B cell (primary cell): ENCODE measurements at regions not wholly inside any gene's neighbourhood (a gene's known extent, or its start where the extent isn't known, plus 50 kb on each side); places are given as distances from the start of the nearest gene placed in this dataset.
"Not testable (repeated sequence)": the region's sequence is repeated elsewhere in the genome, so short reads cannot be mapped to it uniquely, and the experiment has no call there.

Experiments used
- ATAC-seq: fragments of 200-7000 bp; cut with Tn5 transposase; one replicate; pipeline ENCODE4 v1.10.0; 2021; ENCODE audit warnings: low read depth, mild to moderate bottlenecking, moderate number of reproducible peaks, moderate library complexity
- CTCF ChIA-PET: fragments of 350-600 bp; sonication (Branson Sonifier 250); formaldehyde crosslinking; loops from one replicate; lab custom pipeline; 2021; ENCODE audit warnings: antibody characterized with exemption, inconsistent platforms; lab: Charles Lee
- POLR2A ChIA-PET: fragments of 350-600 bp; sonication (Branson Sonifier 250); formaldehyde crosslinking; loops from one replicate; lab custom pipeline; 2021; ENCODE audit warnings: antibody characterized with exemption; lab: Charles Lee
- DNase-seq: peaks from one replicate; pipeline ENCODE4 v3.0.0; 2013
- H2AFZ ChIP-seq: 2 replicates; pipeline ENCODE4 v1.6.1; 2012; ENCODE audit warnings: mild to moderate bottlenecking, low read depth, low read length; ENCODE audit not compliant: insufficient read depth, poor library complexity, severe bottlenecking
- H3K27ac ChIP-seq, 2 donors: 1 replicate in 1 of 2; 2 replicates in 1 of 2; pipeline ENCODE4 v1.5.1; 2012 to 2013; ENCODE audit warnings: low read length in 2 of 2, mild to moderate bottlenecking in 2 of 2, moderate library complexity in 1 of 2
- H3K27me3 ChIP-seq, 4 experiments: fragments of 200-600 bp in 1 of 4; sonication (generic) in 1 of 4; replicated peaks in 1 of 4; 1 replicate in 2 of 4; 2 replicates in 2 of 4; pipeline versions ENCODE4 v1.6.1 to v1.7.0; 2013 to 2016; ENCODE audit warnings: low read length in 3 of 4, mild to moderate bottlenecking in 2 of 4, mixed read lengths in 1 of 4, moderate library complexity in 1 of 4; ENCODE audit not compliant: insufficient read depth in 4 of 4, control insufficient read depth in 3 of 4; ENCODE audit errors: control extremely low read depth in 1 of 4
- H3K36me3 ChIP-seq, 2 experiments: replicated peaks in 1 of 2; 1 replicate in 1 of 2; 2 replicates in 1 of 2; pipeline versions ENCODE4 v1.6.1 to v1.7.1; 2013; ENCODE audit warnings: low read length in 1 of 2; ENCODE audit not compliant: insufficient read depth in 2 of 2, control insufficient read depth in 1 of 2; ENCODE audit errors: control extremely low read depth in 1 of 2, extremely low read depth in 1 of 2
- H3K4me1 ChIP-seq, 2 donors: fragments of 200-600 bp in 1 of 2; sonication (generic) in 1 of 2; 1 replicate in 1 of 2; 2 replicates in 1 of 2; pipeline versions ENCODE4 v1.5.1 to v1.6.1; 2013 to 2017; ENCODE audit warnings: low read length in 2 of 2; ENCODE audit not compliant: control insufficient read depth in 2 of 2, insufficient read depth in 2 of 2
- H3K4me2 ChIP-seq: replicated peaks from 2 replicates; pipeline ENCODE3; 2012; ENCODE audit warnings: mild to moderate bottlenecking, low read depth, low read length; ENCODE audit not compliant: poor library complexity, severe bottlenecking
- H3K4me3 ChIP-seq, 5 experiments: fragments of 200-600 bp in 1 of 5; sonication (generic) in 1 of 5; 1 replicate in 3 of 5; 2 replicates in 2 of 5; pipeline versions ENCODE4 v1.5.1 to v1.7.0; 2011 to 2016; ENCODE audit warnings: low read length in 4 of 5, mild to moderate bottlenecking in 4 of 5, low read depth in 2 of 5, control low read depth in 1 of 5, moderate library complexity in 1 of 5; ENCODE audit not compliant: insufficient read depth in 1 of 5; ENCODE audit errors: control extremely low read depth in 1 of 5, extremely low read depth in 1 of 5
- H3K79me2 ChIP-seq: fragments of 200-600 bp; sonication (generic); one replicate; pipeline ENCODE4 v1.6.0; 2016; ENCODE audit warnings: low read length; ENCODE audit not compliant: control insufficient read depth, insufficient read depth
- H3K9ac ChIP-seq: fragments of 200-600 bp; sonication (generic); 2 replicates; pipeline ENCODE4 v1.6.1; 2017; ENCODE audit warnings: mild to moderate bottlenecking, low read length, moderate library complexity
- H3K9me3 ChIP-seq, 3 donors: one replicate each; pipeline versions ENCODE4 v1.6.1 to v1.7.1; 2013; ENCODE audit warnings: low read length in 2 of 3; ENCODE audit not compliant: control insufficient read depth in 2 of 3, insufficient read depth in 1 of 3; ENCODE audit errors: control extremely low read depth in 1 of 3
- H4K20me1 ChIP-seq: 2 replicates; pipeline ENCODE4 v1.6.0; 2012; ENCODE audit warnings: mild to moderate bottlenecking, low read length; ENCODE audit not compliant: insufficient read depth, control insufficient read depth, poor library complexity, severe bottlenecking
- H3K27ac Mint-ChIP-seq: one replicate; pipeline ENCODE4 v1.8.0; 2021; ENCODE audit warnings: mixed read lengths
- H3K27me3 Mint-ChIP-seq: one replicate; pipeline ENCODE4 v1.8.0; 2021; ENCODE audit warnings: mixed read lengths
- H3K4me1 Mint-ChIP-seq: one replicate; pipeline ENCODE4 v1.8.0; 2021; ENCODE audit warnings: mixed read lengths
- H3K4me3 Mint-ChIP-seq: one replicate; pipeline ENCODE4 v1.8.0; 2021; ENCODE audit warnings: mixed read lengths
- H3K9me3 Mint-ChIP-seq: one replicate; pipeline ENCODE4 v1.8.0; 2022; ENCODE audit warnings: mixed read lengths; ENCODE audit not compliant: insufficient read depth
- EZH2 ChIP-seq: IDR thresholded peaks from 2 replicates; pipeline ENCODE4 v1.6.1; 2012; ENCODE audit warnings: borderline replicate concordance, low read depth, mild to moderate bottlenecking, moderate library complexity, low read length; ENCODE audit not compliant: insufficient read depth, poor library complexity, severe bottlenecking
- WGBS: methylation state at CpG from one replicate; pipeline ENCODE4 v1.1.5; 2013; ENCODE audit warnings: missing lambda C conversion rate; ENCODE audit not compliant: insufficient coverage; 5-methylcytosine and 5-hydroxymethylcytosine counted together
- intact Hi-C: fragments of 100-400 bp; cut with micrococcal nuclease; formaldehyde crosslinking; loops from one replicate; pipeline ENCODE4 v1.10.0; 2022
- TF ChIP-seq, protein P1 (sequence below): fragments of 200-600 bp; IDR thresholded peaks from one replicate; pipeline ENCODE4 v1.8.0; 2022; ENCODE audit warnings: antibody characterized with exemption, mild to moderate bottlenecking

DNA sequence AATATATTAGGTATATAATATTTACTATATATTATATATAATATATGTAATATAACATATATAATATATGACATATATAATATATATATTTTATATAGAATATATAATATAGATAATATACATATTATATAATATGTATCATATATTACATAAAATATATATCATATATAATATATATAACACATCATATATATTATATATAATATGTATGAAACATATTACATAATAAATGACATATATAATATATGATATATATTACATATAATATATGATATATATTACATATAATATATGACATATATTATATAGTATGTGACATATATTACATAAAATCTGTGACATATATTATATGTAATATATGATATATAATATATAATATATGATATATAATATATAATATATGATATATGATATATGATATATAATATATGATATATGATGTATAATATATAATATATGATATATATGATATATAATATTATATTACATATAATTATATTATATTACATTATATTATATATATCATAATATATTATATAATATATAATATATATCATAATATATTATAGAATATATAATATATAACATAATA, 119.5 kb upstream of the RIMBP3 start:
- peaks cover 2% of the 10 kb centered on the region for H3K9me3 Mint-ChIP-seq
- ChIA-PET CTCF (no interaction called here), POLR2A (no interaction called here)
- Histone ChIP-seq H4K20me1 (no peaks in the 10 kb centered on the region), H3K9ac (no peak overlapping the region), H3K79me2 (no peaks in the 10 kb centered on the region), H3K4me3 (no peak overlapping the region), H3K4me1 (no peaks in the 10 kb centered on the region), H3K4me2 (no peak overlapping the region), H3K27ac (no peak overlapping the region), H3K27me3 (no peaks in the 10 kb centered on the region), H3K9me3 (no peaks in the 10 kb centered on the region), H3K36me3 (no peaks in the 10 kb centered on the region), H2AFZ (no peak overlapping the region)
- no peak for TF ChIP-seq EZH2
- TF ChIP-seq, protein P1, sequence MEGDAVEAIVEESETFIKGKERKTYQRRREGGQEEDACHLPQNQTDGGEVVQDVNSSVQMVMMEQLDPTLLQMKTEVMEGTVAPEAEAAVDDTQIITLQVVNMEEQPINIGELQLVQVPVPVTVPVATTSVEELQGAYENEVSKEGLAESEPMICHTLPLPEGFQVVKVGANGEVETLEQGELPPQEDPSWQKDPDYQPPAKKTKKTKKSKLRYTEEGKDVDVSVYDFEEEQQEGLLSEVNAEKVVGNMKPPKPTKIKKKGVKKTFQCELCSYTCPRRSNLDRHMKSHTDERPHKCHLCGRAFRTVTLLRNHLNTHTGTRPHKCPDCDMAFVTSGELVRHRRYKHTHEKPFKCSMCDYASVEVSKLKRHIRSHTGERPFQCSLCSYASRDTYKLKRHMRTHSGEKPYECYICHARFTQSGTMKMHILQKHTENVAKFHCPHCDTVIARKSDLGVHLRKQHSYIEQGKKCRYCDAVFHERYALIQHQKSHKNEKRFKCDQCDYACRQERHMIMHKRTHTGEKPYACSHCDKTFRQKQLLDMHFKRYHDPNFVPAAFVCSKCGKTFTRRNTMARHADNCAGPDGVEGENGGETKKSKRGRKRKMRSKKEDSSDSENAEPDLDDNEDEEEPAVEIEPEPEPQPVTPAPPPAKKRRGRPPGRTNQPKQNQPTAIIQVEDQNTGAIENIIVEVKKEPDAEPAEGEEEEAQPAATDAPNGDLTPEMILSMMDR, result no peak
- DNase-seq (no peak), ATAC-seq (no peak)
- no peak overlapping the region for H3K27ac Mint-ChIP-seq
- no peaks in the 10 kb centered on the region for H3K4me1 Mint-ChIP-seq
- no peaks in the 10 kb centered on the region for H3K27me3 Mint-ChIP-seq
- H3K4me3 Mint-ChIP-seq, result no peak overlapping the region
- intact Hi-C loops, result no loop called here

DNA sequence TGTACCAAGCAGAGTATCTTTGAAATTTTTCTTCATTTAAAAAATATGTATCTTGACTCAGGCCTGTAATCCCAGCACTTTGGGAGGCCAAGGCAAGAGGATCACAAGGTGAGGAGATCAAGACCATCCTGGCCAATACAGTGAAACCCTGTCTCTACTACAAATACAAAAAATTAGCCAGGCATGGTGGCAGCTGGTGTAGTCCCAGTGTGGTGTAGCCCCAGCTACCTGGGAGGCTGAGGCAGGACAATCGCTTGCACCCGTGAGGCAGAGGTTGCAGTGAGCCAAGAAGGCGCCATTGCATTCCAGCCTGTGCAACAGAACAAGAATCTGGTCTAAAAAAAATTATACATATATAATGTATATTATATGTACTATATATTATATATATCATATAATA, 118.7 kb upstream of the RIMBP3 start:
- H3K4me3 Mint-ChIP-seq, H4K20me1 ChIP-seq, ATAC-seq, H3K27me3 ChIP-seq, intact Hi-C loops, H3K9me3 Mint-ChIP-seq, H3K4me3 ChIP-seq, H3K27ac ChIP-seq, H3K4me1 ChIP-seq, H3K4me1 Mint-ChIP-seq, POLR2A ChIA-PET, H3K4me2 ChIP-seq, H3K79me2 ChIP-seq, H3K27me3 Mint-ChIP-seq, CTCF ChIA-PET, H2AFZ ChIP-seq, H3K9ac ChIP-seq, H3K36me3 ChIP-seq, H3K9me3 ChIP-seq: not testable (repeated sequence)
- 85% methylated on average over 2 of the region's 3 CpGs for WGBS
- H3K27ac Mint-ChIP-seq, result peak overlapping the region; percentile 66
- DNase-seq, result peak; percentile 70
